ENCODE measurements at regions not wholly inside any gene's neighbourhood (a gene's known extent, or its start where the extent isn't known, plus 50 kb on each side); places are given as distances from the start of the nearest gene placed in this dataset.

DNA sequence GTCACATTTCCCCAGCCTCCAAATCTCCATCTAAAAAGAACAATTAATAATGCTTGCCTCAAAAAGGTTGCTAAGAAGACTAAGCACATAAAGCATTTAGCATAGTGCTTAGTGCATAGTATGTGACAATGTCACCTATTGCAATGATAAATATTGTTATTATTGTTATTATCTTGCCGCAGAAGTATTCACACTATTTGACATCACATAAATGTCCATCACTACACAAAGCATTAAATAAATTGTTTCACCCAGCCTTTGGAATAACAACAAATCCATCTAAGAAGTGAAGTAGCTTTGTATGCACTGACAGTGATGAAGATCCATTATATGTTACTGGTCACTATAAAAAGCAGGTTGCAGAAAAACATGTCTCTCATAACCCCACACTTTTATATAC lies 2263.9 kb upstream of the WWC1 start:
- WGBS (ENCODE audit: insufficient coverage), result no CpG with 5 or more reads among the region's 1 CpG
- Histone ChIP-seq H4K20me1 (ENCODE audit: insufficient read depth, low read length) (no peaks in the 10 kb centered on the region), H3K79me2 (ENCODE audit: insufficient read depth, low read length) (no peaks in the 10 kb centered on the region), H3K9ac (ENCODE audit: insufficient read depth, low read length, poor library complexity, severe bottlenecking) (no peak overlapping the region), H3K9me3 (replicated peaks in 1 of 2; ENCODE audit: control insufficient read depth in 1 of 2, insufficient read depth in 1 of 2, low read length in 2 of 2) (peaks cover 6 to 9% of the 10 kb centered on the region in 2 donors), H3K36me3 (replicated peaks in 1 of 2; ENCODE audit: control insufficient read depth in 1 of 2, insufficient read depth in 2 of 2, low read length in 2 of 2) (no peaks in the 10 kb centered on the region), H3K4me1 (ENCODE audit: control insufficient read depth in 1 of 2, insufficient read depth in 2 of 2, low read length in 2 of 2) (no peaks in the 10 kb centered on the region), H3K27me3 (ENCODE audit: control insufficient read depth in 2 of 2, insufficient read depth in 2 of 2, low read length in 2 of 2) (no peaks in the 10 kb centered on the region), H3K4me2 (replicated peaks; ENCODE audit: extremely low read depth, low read length, poor library complexity, severe bottlenecking) (no peak overlapping the region), H2AFZ (ENCODE audit: insufficient read depth, low read depth, low read length, poor library complexity, severe bottlenecking) (no peak overlapping the region), H3K4me3 (replicated peaks in 1 of 3; ENCODE audit: low read depth in 2 of 3, low read length in 3 of 3) (no peak overlapping the region), H3K27ac (ENCODE audit: low read depth in 1 of 2, low read length in 2 of 2) (no peak overlapping the region)
- H3K4me3 Mint-ChIP-seq, result no peak overlapping the region
- TF ChIP-seq, protein P1, sequence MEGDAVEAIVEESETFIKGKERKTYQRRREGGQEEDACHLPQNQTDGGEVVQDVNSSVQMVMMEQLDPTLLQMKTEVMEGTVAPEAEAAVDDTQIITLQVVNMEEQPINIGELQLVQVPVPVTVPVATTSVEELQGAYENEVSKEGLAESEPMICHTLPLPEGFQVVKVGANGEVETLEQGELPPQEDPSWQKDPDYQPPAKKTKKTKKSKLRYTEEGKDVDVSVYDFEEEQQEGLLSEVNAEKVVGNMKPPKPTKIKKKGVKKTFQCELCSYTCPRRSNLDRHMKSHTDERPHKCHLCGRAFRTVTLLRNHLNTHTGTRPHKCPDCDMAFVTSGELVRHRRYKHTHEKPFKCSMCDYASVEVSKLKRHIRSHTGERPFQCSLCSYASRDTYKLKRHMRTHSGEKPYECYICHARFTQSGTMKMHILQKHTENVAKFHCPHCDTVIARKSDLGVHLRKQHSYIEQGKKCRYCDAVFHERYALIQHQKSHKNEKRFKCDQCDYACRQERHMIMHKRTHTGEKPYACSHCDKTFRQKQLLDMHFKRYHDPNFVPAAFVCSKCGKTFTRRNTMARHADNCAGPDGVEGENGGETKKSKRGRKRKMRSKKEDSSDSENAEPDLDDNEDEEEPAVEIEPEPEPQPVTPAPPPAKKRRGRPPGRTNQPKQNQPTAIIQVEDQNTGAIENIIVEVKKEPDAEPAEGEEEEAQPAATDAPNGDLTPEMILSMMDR (IDR thresholded peaks at IDR 0.05), result no peak
- no peaks in the 10 kb centered on the region for H3K4me1 Mint-ChIP-seq
- no peaks in the 10 kb centered on the region for H3K36me3 Mint-ChIP-seq
- intact Hi-C loops (cut with micrococcal nuclease), result no loop called here
- peaks cover 0 to 9% (median 5%) of the 10 kb centered on the region in 7 donors for H3K9me3 Mint-ChIP-seq
- no peak overlapping the region for H3K27ac Mint-ChIP-seq
- H3K27me3 Mint-ChIP-seq (ENCODE audit: low read depth in 3 of 3), result no peaks in the 10 kb centered on the region
- DNase-seq, result no peak

DNA sequence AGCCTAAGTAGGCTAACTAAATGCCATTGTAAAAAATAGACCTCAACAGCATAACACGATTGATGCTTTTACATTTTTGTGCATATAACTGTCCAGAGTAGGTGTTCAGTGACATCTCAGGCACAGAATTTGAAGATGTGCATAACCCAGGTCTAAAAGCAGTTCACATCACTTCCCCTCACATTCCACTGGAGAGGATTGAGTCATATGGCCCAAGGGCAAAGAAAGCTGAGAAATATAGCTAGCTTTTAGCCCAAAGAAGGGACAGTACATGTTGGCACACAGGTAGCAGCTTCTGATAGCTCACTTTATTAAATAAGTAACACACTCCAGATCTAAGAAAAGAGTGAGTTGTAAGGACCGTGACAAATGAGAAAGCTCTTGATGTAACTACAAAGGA lies 2259.5 kb upstream of the WWC1 start:
- no peak overlapping the region for H3K27ac Mint-ChIP-seq
- H2AFZ ChIP-seq (ENCODE audit: insufficient read depth, low read depth, low read length, poor library complexity, severe bottlenecking), result no peak overlapping the region
- no peak overlapping the region for H3K4me2 ChIP-seq (replicated peaks; ENCODE audit: extremely low read depth, low read length, poor library complexity, severe bottlenecking)
- H3K27me3 ChIP-seq (ENCODE audit: control insufficient read depth in 2 of 2, insufficient read depth in 2 of 2, low read length in 2 of 2), result no peaks in the 10 kb centered on the region
- H3K9ac ChIP-seq (ENCODE audit: insufficient read depth, low read length, poor library complexity, severe bottlenecking), result no peak overlapping the region
- no peaks in the 10 kb centered on the region for H4K20me1 ChIP-seq (ENCODE audit: insufficient read depth, low read length)
- intact Hi-C loops (cut with micrococcal nuclease), result no loop called here
- no peak overlapping the region for H3K4me3 Mint-ChIP-seq
- H3K4me1 Mint-ChIP-seq, result no peaks in the 10 kb centered on the region
- no CpG with 5 or more reads among the region's 2 CpGs for WGBS (ENCODE audit: insufficient coverage)
- peaks cover 4 to 6% of the 10 kb centered on the region in 2 donors for H3K9me3 ChIP-seq (replicated peaks in 1 of 2; ENCODE audit: control insufficient read depth in 1 of 2, insufficient read depth in 1 of 2, low read length in 2 of 2)
- no peaks in the 10 kb centered on the region for H3K79me2 ChIP-seq (ENCODE audit: insufficient read depth, low read length)
- H3K4me1 ChIP-seq (ENCODE audit: control insufficient read depth in 1 of 2, insufficient read depth in 2 of 2, low read length in 2 of 2), result no peaks in the 10 kb centered on the region
- TF ChIP-seq, protein P1 (IDR thresholded peaks at IDR 0.05), result no peak
- no peaks in the 10 kb centered on the region for H3K36me3 ChIP-seq (replicated peaks in 1 of 2; ENCODE audit: control insufficient read depth in 1 of 2, insufficient read depth in 2 of 2, low read length in 2 of 2)
- peaks cover 0 to 9% (median 4%) of the 10 kb centered on the region in 7 donors for H3K9me3 Mint-ChIP-seq
- no peak overlapping the region for H3K27ac ChIP-seq (ENCODE audit: low read depth in 1 of 2, low read length in 2 of 2)
- H3K27me3 Mint-ChIP-seq (ENCODE audit: low read depth in 3 of 3), result no peaks in the 10 kb centered on the region
- DNase-seq, result no peak
- no peak overlapping the region for H3K4me3 ChIP-seq (replicated peaks in 1 of 3; ENCODE audit: low read depth in 2 of 3, low read length in 3 of 3)
- no peaks in the 10 kb centered on the region for H3K36me3 Mint-ChIP-seq

Data from CD14-positive monocyte (primary cell).